HEK293 (cell line): ENCODE measurements at regions not wholly inside any gene's neighbourhood (a gene's known extent, or its start where the extent isn't known, plus 50 kb on each side); places are given as distances from the start of the nearest gene placed in this dataset.

ENCODE experiments used
- CTCF ChIA-PET: fragments of 350-600 bp; formaldehyde crosslinking; extraction: SDS; loops from one replicate; lab custom pipeline; 2021; ENCODE audit warnings: antibody characterized with exemption; lab: Yijun Ruan, JAX
- POLR2A ChIA-PET: fragments of 300-600 bp; formaldehyde crosslinking; extraction: SDS; loops from one replicate; lab custom pipeline; 2020; ENCODE audit warnings: antibody characterized with exemption, inconsistent platforms; lab: Yijun Ruan, JAX
- H3K27ac ChIP-seq: fragments of 200-500 bp; sonication (Bioruptor generic); 2 replicates; pipeline ENCODE4 v1.5.1; 2014; ENCODE audit warnings: low read depth, low read length, control low read depth, inconsistent platforms; ENCODE audit errors: extremely low read depth
- H3K36me3 ChIP-seq, 2 experiments: fragments of 200-500 bp in 1 of 2; sonication (Bioruptor generic) in 1 of 2; 1 replicate in 1 of 2; 2 replicates in 1 of 2; pipeline ENCODE4 v1.5.1; 2014 to 2017; ENCODE audit warnings: inconsistent platforms in 2 of 2, low read length in 2 of 2; ENCODE audit not compliant: control insufficient read depth in 2 of 2, insufficient read depth in 1 of 2
- H3K4me1 ChIP-seq: fragments of 200-500 bp; sonication (Bioruptor generic); 2 replicates; pipeline ENCODE4 v1.5.1; 2014; ENCODE audit warnings: mild to moderate bottlenecking, low read length, inconsistent platforms; ENCODE audit not compliant: control insufficient read depth, insufficient read depth
- H3K4me3 ChIP-seq: 2 replicates; pipeline ENCODE4 v1.5.1; 2011; ENCODE audit warnings: low read depth, mild to moderate bottlenecking, control low read depth, low read length, moderate library complexity
- H3K9me3 ChIP-seq: fragments of 200-500 bp; sonication (Bioruptor generic); 2 replicates; pipeline ENCODE4 v1.5.1; 2014; ENCODE audit warnings: low read depth, low read length, inconsistent platforms; ENCODE audit not compliant: control insufficient read depth, insufficient read depth
- GFI1B ChIP-seq: fragments of 450-650 bp; formaldehyde crosslinking; IDR thresholded peaks from 2 replicates; pipeline ENCODE4 v1.5.1; 2016; ENCODE audit warnings: missing biosample characterization, missing genetic modification characterization
- PRDM1 ChIP-seq: fragments of 450-650 bp; formaldehyde crosslinking; IDR thresholded peaks from 2 replicates; pipeline ENCODE4; 2016; ENCODE audit warnings: missing biosample characterization, missing genetic modification characterization
- SALL2 ChIP-seq: fragments of 450-650 bp; formaldehyde crosslinking; IDR thresholded peaks from 2 replicates; pipeline ENCODE4 v1.5.0; 2017; ENCODE audit warnings: missing biosample characterization, mild to moderate bottlenecking, missing genetic modification characterization, borderline replicate concordance
- SETDB1 ChIP-seq: IDR thresholded peaks from one replicate; pipeline ENCODE4 v1.6.1; 2017; ENCODE audit warnings: mild to moderate bottlenecking, low read length, moderate library complexity, mixed read lengths; ENCODE audit not compliant: insufficient read length
- SP3 ChIP-seq: fragments of 450-650 bp; formaldehyde crosslinking; IDR thresholded peaks from 2 replicates; pipeline ENCODE4 v1.5.1; 2016; ENCODE audit warnings: missing biosample characterization, missing genetic modification characterization
- SP7 ChIP-seq: fragments of 450-650 bp; formaldehyde crosslinking; IDR thresholded peaks from 2 replicates; pipeline ENCODE4 v1.5.1; 2016; ENCODE audit warnings: missing biosample characterization, missing genetic modification characterization
- TCF7L2 ChIP-seq: IDR thresholded peaks from 2 replicates; pipeline ENCODE4 v1.6.1; 2011; ENCODE audit warnings: low read depth, mild to moderate bottlenecking, inconsistent platforms, low read length, moderate library complexity, borderline replicate concordance
- ZFP37 ChIP-seq: fragments of 450-650 bp; formaldehyde crosslinking; IDR thresholded peaks from 2 replicates; pipeline ENCODE4 v1.5.1; 2016; ENCODE audit warnings: missing biosample characterization, missing genetic modification characterization
- ZNF10 ChIP-seq: fragments of 450-650 bp; formaldehyde crosslinking; IDR thresholded peaks from 2 replicates; pipeline ENCODE4 v1.5.1; 2017; ENCODE audit warnings: missing biosample characterization, missing genetic modification characterization
- ZNF174 ChIP-seq: fragments of 450-650 bp; formaldehyde crosslinking; IDR thresholded peaks from 2 replicates; pipeline ENCODE4 v1.5.0; 2017; ENCODE audit warnings: missing biosample characterization, mild to moderate bottlenecking, missing genetic modification characterization
- ZNF202 ChIP-seq: fragments of 450-650 bp; formaldehyde crosslinking; IDR thresholded peaks from 2 replicates; pipeline ENCODE4 v1.5.1; 2016; ENCODE audit warnings: missing biosample characterization, missing genetic modification characterization, borderline replicate concordance
- ZNF214 ChIP-seq: fragments of 450-650 bp; formaldehyde crosslinking; IDR thresholded peaks from 2 replicates; pipeline ENCODE4 v1.5.1; 2017; ENCODE audit warnings: missing biosample characterization, mild to moderate bottlenecking, missing genetic modification characterization, borderline replicate concordance
- ZNF280C ChIP-seq: fragments of 450-650 bp; formaldehyde crosslinking; IDR thresholded peaks from 2 replicates; pipeline ENCODE4 v1.5.1; 2016; ENCODE audit warnings: missing biosample characterization, missing genetic modification characterization
- ZNF449 ChIP-seq: fragments of 450-650 bp; formaldehyde crosslinking; IDR thresholded peaks from 2 replicates; pipeline ENCODE4 v1.5.1; 2017; ENCODE audit warnings: missing biosample characterization, mild to moderate bottlenecking, missing genetic modification characterization, moderate library complexity
- ZNF677 ChIP-seq: fragments of 450-650 bp; IDR thresholded peaks from 2 replicates; pipeline ENCODE4 v1.5.0; 2018; ENCODE audit warnings: missing biosample characterization, mild to moderate bottlenecking, missing genetic modification characterization, moderate library complexity
- ZNF747 ChIP-seq: fragments of 450-650 bp; formaldehyde crosslinking; IDR thresholded peaks from 2 replicates; pipeline ENCODE4 v1.5.1; 2016; ENCODE audit warnings: missing biosample characterization, missing genetic modification characterization
- TF ChIP-seq, protein P1 (sequence below): fragments of 450-650 bp; formaldehyde crosslinking; IDR thresholded peaks from 2 replicates; pipeline ENCODE4 v1.5.1; 2016; ENCODE audit warnings: missing biosample characterization, missing genetic modification characterization
- TF ChIP-seq, protein P2 (sequence below): fragments of 450-650 bp; formaldehyde crosslinking; conservative IDR thresholded peaks from 2 replicates; pipeline ENCODE4 v1.5.1; 2016; ENCODE audit warnings: low read depth, missing biosample characterization, missing genetic modification characterization
- TF ChIP-seq, protein P3 (sequence below): fragments of 450-650 bp; formaldehyde crosslinking; IDR thresholded peaks from 2 replicates; pipeline ENCODE4 v1.5.1; 2016; ENCODE audit warnings: missing biosample characterization, missing genetic modification characterization

DNA sequence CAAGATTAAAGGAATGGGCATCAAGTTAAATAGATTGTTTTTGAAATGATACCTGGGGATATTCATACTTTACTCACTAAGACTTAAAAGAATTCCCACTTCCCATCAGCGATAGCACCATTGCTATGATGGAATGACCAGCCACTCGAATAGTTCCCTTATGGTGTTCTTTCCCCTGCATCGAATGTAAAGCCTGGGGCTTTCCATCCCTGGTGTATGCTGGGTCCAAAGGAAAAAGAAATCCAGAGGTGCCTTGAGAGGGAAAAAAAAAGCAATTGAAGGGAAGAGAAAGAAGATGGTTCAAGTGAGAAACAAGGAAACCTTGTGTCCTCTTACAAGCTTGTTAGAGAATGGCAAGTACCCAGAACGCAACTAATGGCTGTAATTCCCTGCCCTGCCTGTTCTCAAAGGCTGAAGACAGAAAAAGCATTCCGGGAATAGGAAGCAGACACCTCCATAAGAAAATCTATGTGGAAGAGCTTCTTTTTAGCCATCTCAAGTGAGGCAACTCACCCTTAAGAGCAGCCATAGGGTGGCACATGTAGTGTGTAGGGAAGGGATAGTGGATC, 351.1 kb upstream of the DAB2 start:
- H3K36me3 ChIP-seq: no peaks in the 10 kb centered on the region
- CTCF ChIA-PET: interaction anchor here (0.5 kb wide), 1 partner anchor 554 kb away, joined by 3 read pairs; no protein-coding TSS in a partner anchor
- no peak for TF ChIP-seq ZFP37
- TF ChIP-seq ZNF747 (tag by site-specific recombination): no peak
- TF ChIP-seq ZNF10 (tag by site-specific recombination): no peak
- TF ChIP-seq, protein P1, sequence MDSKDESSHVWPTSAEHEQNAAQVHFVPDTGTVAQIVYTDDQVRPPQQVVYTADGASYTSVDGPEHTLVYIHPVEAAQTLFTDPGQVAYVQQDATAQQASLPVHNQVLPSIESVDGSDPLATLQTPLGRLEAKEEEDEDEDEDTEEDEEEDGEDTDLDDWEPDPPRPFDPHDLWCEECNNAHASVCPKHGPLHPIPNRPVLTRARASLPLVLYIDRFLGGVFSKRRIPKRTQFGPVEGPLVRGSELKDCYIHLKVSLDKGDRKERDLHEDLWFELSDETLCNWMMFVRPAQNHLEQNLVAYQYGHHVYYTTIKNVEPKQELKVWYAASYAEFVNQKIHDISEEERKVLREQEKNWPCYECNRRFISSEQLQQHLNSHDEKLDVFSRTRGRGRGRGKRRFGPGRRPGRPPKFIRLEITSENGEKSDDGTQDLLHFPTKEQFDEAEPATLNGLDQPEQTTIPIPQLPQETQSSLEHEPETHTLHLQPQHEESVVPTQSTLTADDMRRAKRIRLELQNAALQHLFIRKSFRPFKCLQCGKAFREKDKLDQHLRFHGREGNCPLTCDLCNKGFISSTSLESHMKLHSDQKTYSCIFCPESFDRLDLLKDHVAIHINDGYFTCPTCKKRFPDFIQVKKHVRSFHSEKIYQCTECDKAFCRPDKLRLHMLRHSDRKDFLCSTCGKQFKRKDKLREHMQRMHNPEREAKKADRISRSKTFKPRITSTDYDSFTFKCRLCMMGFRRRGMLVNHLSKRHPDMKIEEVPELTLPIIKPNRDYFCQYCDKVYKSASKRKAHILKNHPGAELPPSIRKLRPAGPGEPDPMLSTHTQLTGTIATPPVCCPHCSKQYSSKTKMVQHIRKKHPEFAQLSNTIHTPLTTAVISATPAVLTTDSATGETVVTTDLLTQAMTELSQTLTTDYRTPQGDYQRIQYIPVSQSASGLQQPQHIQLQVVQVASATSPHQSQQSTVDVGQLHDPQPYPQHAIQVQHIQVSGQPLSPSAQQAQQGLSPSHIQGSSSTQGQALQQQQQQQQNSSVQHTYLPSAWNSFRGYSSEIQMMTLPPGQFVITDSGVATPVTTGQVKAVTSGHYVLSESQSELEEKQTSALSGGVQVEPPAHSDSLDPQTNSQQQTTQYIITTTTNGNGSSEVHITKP (tag by site-specific recombination): no peak
- TF ChIP-seq PRDM1: no peak
- TF ChIP-seq ZNF202 (tag by site-specific recombination): no peak
- no peak for TF ChIP-seq ZNF280C (tag by site-specific recombination)
- no peak for TF ChIP-seq GFI1B (tag by site-specific recombination)
- no peak for TF ChIP-seq ZNF174 (tag by site-specific recombination)
- TF ChIP-seq TCF7L2: no peak
- TF ChIP-seq ZNF214 (tag by site-specific recombination): no peak
- TF ChIP-seq SP7 (tag by site-specific recombination): no peak
- no peak for TF ChIP-seq SP3 (tag by site-specific recombination)
- TF ChIP-seq SALL2 (tag by site-specific recombination): no peak
- no peak for TF ChIP-seq ZNF449 (tag by site-specific recombination)
- no peak for TF ChIP-seq ZNF677 (tag by site-specific recombination)
- TF ChIP-seq, protein P2, sequence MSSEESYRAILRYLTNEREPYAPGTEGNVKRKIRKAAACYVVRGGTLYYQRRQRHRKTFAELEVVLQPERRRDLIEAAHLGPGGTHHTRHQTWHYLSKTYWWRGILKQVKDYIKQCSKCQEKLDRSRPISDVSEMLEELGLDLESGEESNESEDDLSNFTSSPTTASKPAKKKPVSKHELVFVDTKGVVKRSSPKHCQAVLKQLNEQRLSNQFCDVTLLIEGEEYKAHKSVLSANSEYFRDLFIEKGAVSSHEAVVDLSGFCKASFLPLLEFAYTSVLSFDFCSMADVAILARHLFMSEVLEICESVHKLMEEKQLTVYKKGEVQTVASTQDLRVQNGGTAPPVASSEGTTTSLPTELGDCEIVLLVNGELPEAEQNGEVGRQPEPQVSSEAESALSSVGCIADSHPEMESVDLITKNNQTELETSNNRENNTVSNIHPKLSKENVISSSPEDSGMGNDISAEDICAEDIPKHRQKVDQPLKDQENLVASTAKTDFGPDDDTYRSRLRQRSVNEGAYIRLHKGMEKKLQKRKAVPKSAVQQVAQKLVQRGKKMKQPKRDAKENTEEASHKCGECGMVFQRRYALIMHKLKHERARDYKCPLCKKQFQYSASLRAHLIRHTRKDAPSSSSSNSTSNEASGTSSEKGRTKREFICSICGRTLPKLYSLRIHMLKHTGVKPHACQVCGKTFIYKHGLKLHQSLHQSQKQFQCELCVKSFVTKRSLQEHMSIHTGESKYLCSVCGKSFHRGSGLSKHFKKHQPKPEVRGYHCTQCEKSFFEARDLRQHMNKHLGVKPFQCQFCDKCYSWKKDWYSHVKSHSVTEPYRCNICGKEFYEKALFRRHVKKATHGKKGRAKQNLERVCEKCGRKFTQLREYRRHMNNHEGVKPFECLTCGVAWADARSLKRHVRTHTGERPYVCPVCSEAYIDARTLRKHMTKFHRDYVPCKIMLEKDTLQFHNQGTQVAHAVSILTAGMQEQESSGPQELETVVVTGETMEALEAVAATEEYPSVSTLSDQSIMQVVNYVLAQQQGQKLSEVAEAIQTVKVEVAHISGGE (tag by site-specific recombination): no peak
- TF ChIP-seq, protein P3, sequence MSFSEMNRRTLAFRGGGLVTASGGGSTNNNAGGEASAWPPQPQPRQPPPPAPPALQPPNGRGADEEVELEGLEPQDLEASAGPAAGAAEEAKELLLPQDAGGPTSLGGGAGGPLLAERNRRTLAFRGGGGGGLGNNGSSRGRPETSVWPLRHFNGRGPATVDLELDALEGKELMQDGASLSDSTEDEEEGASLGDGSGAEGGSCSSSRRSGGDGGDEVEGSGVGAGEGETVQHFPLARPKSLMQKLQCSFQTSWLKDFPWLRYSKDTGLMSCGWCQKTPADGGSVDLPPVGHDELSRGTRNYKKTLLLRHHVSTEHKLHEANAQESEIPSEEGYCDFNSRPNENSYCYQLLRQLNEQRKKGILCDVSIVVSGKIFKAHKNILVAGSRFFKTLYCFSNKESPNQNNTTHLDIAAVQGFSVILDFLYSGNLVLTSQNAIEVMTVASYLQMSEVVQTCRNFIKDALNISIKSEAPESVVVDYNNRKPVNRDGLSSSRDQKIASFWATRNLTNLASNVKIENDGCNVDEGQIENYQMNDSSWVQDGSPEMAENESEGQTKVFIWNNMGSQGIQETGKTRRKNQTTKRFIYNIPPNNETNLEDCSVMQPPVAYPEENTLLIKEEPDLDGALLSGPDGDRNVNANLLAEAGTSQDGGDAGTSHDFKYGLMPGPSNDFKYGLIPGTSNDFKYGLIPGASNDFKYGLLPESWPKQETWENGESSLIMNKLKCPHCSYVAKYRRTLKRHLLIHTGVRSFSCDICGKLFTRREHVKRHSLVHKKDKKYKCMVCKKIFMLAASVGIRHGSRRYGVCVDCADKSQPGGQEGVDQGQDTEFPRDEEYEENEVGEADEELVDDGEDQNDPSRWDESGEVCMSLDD: no peak
- TF ChIP-seq SETDB1: no peak
- TF ChIP-seq, all 188 proteins: peak for 0
- Histone ChIP-seq H3K9me3 (no peaks in the 10 kb centered on the region), H3K4me3 (no peak overlapping the region), H3K4me1 (no peaks in the 10 kb centered on the region), H3K27ac (no peak overlapping the region)
- POLR2A ChIA-PET: no interaction called here
